Coronary artery (tissue), 2 donors: ENCODE measurements at regions not wholly inside any gene's neighbourhood (a gene's known extent, or its start where the extent isn't known, plus 50 kb on each side); places are given as distances from the start of the nearest gene placed in this dataset.
"Not testable (repeated sequence)": the region's sequence is repeated elsewhere in the genome, so short reads cannot be mapped to it uniquely, and the experiment has no call there.

ENCODE experiments used
- DNase-seq: peaks from one replicate; pipeline ENCODE4 v3.0.0-alpha.2; 2017; ENCODE audit warnings: low spot score
- H3K27ac ChIP-seq, 2 donors: fragments of 200-600 bp; sonication (generic); one replicate each; pipeline ENCODE4 v1.5.1; 2016 to 2019
- H3K4me3 ChIP-seq: fragments of 200-600 bp; sonication (generic); 2 replicates; pipeline ENCODE4 v1.5.1; 2016; ENCODE audit warnings: mild to moderate bottlenecking, moderate library complexity
- CTCF ChIP-seq: fragments of 200-600 bp; sonication (generic); IDR thresholded peaks from one replicate; pipeline ENCODE4 v1.5.1; 2019; ENCODE audit warnings: antibody characterized with exemption

- no peak overlapping the region for H3K4me3 ChIP-seq
- no peak overlapping the region for H3K27ac ChIP-seq
- no peak for TF ChIP-seq CTCF
- no peak for DNase-seq
Observed at GRCh38 chr5:96209829-96210228, 223.2 kb downstream of the PCSK1 start.

- no peak for TF ChIP-seq CTCF
- DNase-seq, result no peak
- no peak overlapping the region for H3K4me3 ChIP-seq
- no peak overlapping the region for H3K27ac ChIP-seq
Observed at GRCh38 chr5:96207420-96207819, 225.6 kb downstream of the PCSK1 start.

GRCh38 chr5:96203761-96204160 is 229.3 kb downstream of the PCSK1 start:
- TF ChIP-seq CTCF, result no peak
- H3K27ac ChIP-seq, result no peak overlapping the region
- DNase-seq, result no peak
- no peak overlapping the region for H3K4me3 ChIP-seq

GRCh38 chr5:96201503-96201902 is 231.5 kb downstream of the PCSK1 start:
- Histone ChIP-seq H3K4me3 (no peak overlapping the region), H3K27ac (no peak overlapping the region)
- no peak for TF ChIP-seq CTCF
- no peak for DNase-seq

GRCh38 chr5:96200641-96201040 is 232.4 kb downstream of the PCSK1 start:
- no peak for DNase-seq
- Histone ChIP-seq H3K4me3 (no peak overlapping the region), H3K27ac (no peak overlapping the region)
- no peak for TF ChIP-seq CTCF

GRCh38 chr5:96199713-96200183 is 233.3 kb downstream of the PCSK1 start:
- no peak for TF ChIP-seq CTCF
- Histone ChIP-seq H3K4me3 (no peak overlapping the region), H3K27ac (no peak overlapping the region)
- no peak for DNase-seq

- H3K4me3 ChIP-seq, result no peak overlapping the region
- no peak overlapping the region for H3K27ac ChIP-seq
- no peak for DNase-seq
- no peak for TF ChIP-seq CTCF
Observed at GRCh38 chr5:96198356-96199058, 234.5 kb downstream of the PCSK1 start.

- H3K27ac ChIP-seq, result peak overlapping the region in 1 of 2 donors; percentile 61
- DNase-seq, H3K4me3 ChIP-seq: not testable (repeated sequence)
Observed at GRCh38 chr5:96197767-96198166, 235.3 kb downstream of the PCSK1 start.
